OCI-LY3 (cell line): ENCODE measurements at regions not wholly inside any gene's neighbourhood (a gene's known extent, or its start where the extent isn't known, plus 50 kb on each side); places are given as distances from the start of the nearest gene placed in this dataset.

Source experiments
- H2AFZ ChIP-seq: fragments of 200-600, 300-600 bp; shearing (Covaris generic); 2 replicates; pipeline ENCODE4 v1.6.0; 2014; ENCODE audit warnings: antibody characterized with exemption, low read depth, low read length
- H3K27ac ChIP-seq: fragments of 200-600, 300-600 bp; sonication (generic); 2 replicates; pipeline ENCODE4 v1.5.1; 2014; ENCODE audit warnings: mild to moderate bottlenecking, low read length, moderate library complexity, mixed read lengths
- H3K27me3 ChIP-seq: fragments of 200-600, 300-600 bp; sonication (generic); 2 replicates; pipeline ENCODE4 v1.6.1; 2014; ENCODE audit warnings: low read depth, low read length, mixed read lengths
- H3K36me3 ChIP-seq: fragments of 200-600, 300-600 bp; sonication (generic); replicated peaks from 2 replicates; pipeline ENCODE3; 2014; ENCODE audit warnings: low read depth, low read length, mixed read lengths
- H3K4me1 ChIP-seq: fragments of 300-600, 200-600 bp; sonication (generic); 2 replicates; pipeline ENCODE4 v1.6.1; 2014; ENCODE audit warnings: low read length, mixed read lengths
- H3K4me2 ChIP-seq: fragments of 200-600, 300-600 bp; sonication (generic); 2 replicates; pipeline ENCODE4 v1.6.1; 2014; ENCODE audit warnings: low read length, mixed read lengths
- H3K4me3 ChIP-seq: fragments of 300-600, 200-600 bp; sonication (generic); 2 replicates; pipeline ENCODE4 v1.5.1; 2014; ENCODE audit warnings: antibody characterized with exemption, mild to moderate bottlenecking, low read length, moderate library complexity
- H3K79me2 ChIP-seq: fragments of 300-600, 200-600 bp; shearing (Covaris generic); 2 replicates; pipeline ENCODE4 v1.6.1; 2014; ENCODE audit warnings: mild to moderate bottlenecking, low read length, mixed read lengths
- H3K9ac ChIP-seq: fragments of 300-600, 200-600 bp; shearing (Covaris generic); 2 replicates; pipeline ENCODE4 v1.6.0; 2014; ENCODE audit warnings: mild to moderate bottlenecking, low read length, moderate library complexity
- H3K9me3 ChIP-seq: fragments of 200-600, 300-600 bp; shearing (Covaris generic); 2 replicates; pipeline ENCODE4 v1.6.1; 2014; ENCODE audit warnings: low read length, mixed read lengths; ENCODE audit not compliant: insufficient read depth
- H4K20me1 ChIP-seq: fragments of 200-600, 300-600 bp; sonication (generic); 2 replicates; pipeline ENCODE4 v1.6.1; 2016; ENCODE audit warnings: low read length, mixed read lengths; ENCODE audit not compliant: insufficient read depth
- CTCF ChIP-seq: fragments of 200-600, 300-600 bp; sonication (generic); IDR thresholded peaks from 2 replicates; pipeline ENCODE4 v1.5.1; 2014; ENCODE audit warnings: antibody characterized with exemption, low read length, low read depth
- EZH2phosphoT487 ChIP-seq: fragments of 200-600 bp; shearing (Covaris generic); IDR thresholded peaks from 2 replicates; pipeline ENCODE4 v1.6.1; 2018; ENCODE audit warnings: antibody characterized with exemption, mixed run types, low read depth

GRCh38 chr2:183250061-183250460 is 125.8 kb downstream of the NUP35 start:
- Histone ChIP-seq H3K27me3 (no peaks in the 10 kb centered on the region), H4K20me1 (no peaks in the 10 kb centered on the region), H3K4me1 (no peaks in the 10 kb centered on the region), H3K4me3 (no peak overlapping the region), H3K79me2 (no peaks in the 10 kb centered on the region), H2AFZ (no peak overlapping the region), H3K9me3 (no peaks in the 10 kb centered on the region), H3K27ac (no peak overlapping the region), H3K9ac (no peak overlapping the region), H3K36me3 (no peaks in the 10 kb centered on the region), H3K4me2 (no peak overlapping the region)
- TF ChIP-seq CTCF (no peak), EZH2phosphoT487 (no peak)

GRCh38 chr2:183250472-183250871 is 126.2 kb downstream of the NUP35 start:
- H2AFZ ChIP-seq, result no peak overlapping the region
- H3K79me2 ChIP-seq, result no peaks in the 10 kb centered on the region
- H4K20me1 ChIP-seq, result no peaks in the 10 kb centered on the region
- no peak for TF ChIP-seq CTCF
- TF ChIP-seq EZH2phosphoT487, result no peak
- no peak overlapping the region for H3K27ac ChIP-seq
- no peaks in the 10 kb centered on the region for H3K4me1 ChIP-seq
- H3K27me3 ChIP-seq, result no peaks in the 10 kb centered on the region
- H3K9me3 ChIP-seq, result no peaks in the 10 kb centered on the region
- no peaks in the 10 kb centered on the region for H3K36me3 ChIP-seq
- no peak overlapping the region for H3K4me3 ChIP-seq
- H3K4me2 ChIP-seq, result no peak overlapping the region
- no peak overlapping the region for H3K9ac ChIP-seq

GRCh38 chr2:183253441-183254130 is 129.3 kb downstream of the NUP35 start:
- Histone ChIP-seq H3K36me3 (no peaks in the 10 kb centered on the region), H3K27ac (no peak overlapping the region), H2AFZ (no peak overlapping the region), H3K27me3 (no peaks in the 10 kb centered on the region), H3K9ac (no peak overlapping the region), H3K79me2 (no peaks in the 10 kb centered on the region), H3K4me2 (no peak overlapping the region), H3K4me3 (no peak overlapping the region), H4K20me1 (no peaks in the 10 kb centered on the region), H3K9me3 (no peaks in the 10 kb centered on the region), H3K4me1 (no peaks in the 10 kb centered on the region)
- TF ChIP-seq CTCF, result no peak
- no peak for TF ChIP-seq EZH2phosphoT487

GRCh38 chr2:183255411-183255810 is 131.2 kb downstream of the NUP35 start:
- no peaks in the 10 kb centered on the region for H4K20me1 ChIP-seq
- no peak overlapping the region for H3K27ac ChIP-seq
- TF ChIP-seq CTCF (no peak), EZH2phosphoT487 (no peak)
- no peaks in the 10 kb centered on the region for H3K27me3 ChIP-seq
- H3K79me2 ChIP-seq, result no peaks in the 10 kb centered on the region
- H3K4me1 ChIP-seq, result peaks cover 7% of the 10 kb centered on the region
- no peak overlapping the region for H3K9ac ChIP-seq
- no peak overlapping the region for H3K4me3 ChIP-seq
- no peaks in the 10 kb centered on the region for H3K36me3 ChIP-seq
- H2AFZ ChIP-seq, result no peak overlapping the region
- no peaks in the 10 kb centered on the region for H3K9me3 ChIP-seq
- no peak overlapping the region for H3K4me2 ChIP-seq
